SU-DHL-6 (cell line): ENCODE measurements at regions not wholly inside any gene's neighbourhood (a gene's known extent, or its start where the extent isn't known, plus 50 kb on each side); places are given as distances from the start of the nearest gene placed in this dataset.

Experiments used
- EZH2phosphoT487 ChIP-seq: fragments of 200-600 bp; sonication (generic), shearing (Covaris generic); conservative IDR thresholded peaks from 2 replicates; pipeline ENCODE4 v1.6.1; 2018; ENCODE audit warnings: mild to moderate bottlenecking, antibody characterized with exemption, low read length, moderate library complexity, mixed read lengths
- TF ChIP-seq, protein P1 (sequence below): fragments of 200-600 bp; sonication (generic); IDR thresholded peaks from one replicate; pipeline ENCODE4 v1.5.1; 2017; ENCODE audit warnings: antibody characterized with exemption, mild to moderate bottlenecking, low read length, moderate library complexity; ENCODE audit not compliant: insufficient read depth, poor library complexity, severe bottlenecking

GRCh38 chr1:110760321-110760720 is 85.6 kb upstream of the KCNA3 start:
- TF ChIP-seq, protein P1, sequence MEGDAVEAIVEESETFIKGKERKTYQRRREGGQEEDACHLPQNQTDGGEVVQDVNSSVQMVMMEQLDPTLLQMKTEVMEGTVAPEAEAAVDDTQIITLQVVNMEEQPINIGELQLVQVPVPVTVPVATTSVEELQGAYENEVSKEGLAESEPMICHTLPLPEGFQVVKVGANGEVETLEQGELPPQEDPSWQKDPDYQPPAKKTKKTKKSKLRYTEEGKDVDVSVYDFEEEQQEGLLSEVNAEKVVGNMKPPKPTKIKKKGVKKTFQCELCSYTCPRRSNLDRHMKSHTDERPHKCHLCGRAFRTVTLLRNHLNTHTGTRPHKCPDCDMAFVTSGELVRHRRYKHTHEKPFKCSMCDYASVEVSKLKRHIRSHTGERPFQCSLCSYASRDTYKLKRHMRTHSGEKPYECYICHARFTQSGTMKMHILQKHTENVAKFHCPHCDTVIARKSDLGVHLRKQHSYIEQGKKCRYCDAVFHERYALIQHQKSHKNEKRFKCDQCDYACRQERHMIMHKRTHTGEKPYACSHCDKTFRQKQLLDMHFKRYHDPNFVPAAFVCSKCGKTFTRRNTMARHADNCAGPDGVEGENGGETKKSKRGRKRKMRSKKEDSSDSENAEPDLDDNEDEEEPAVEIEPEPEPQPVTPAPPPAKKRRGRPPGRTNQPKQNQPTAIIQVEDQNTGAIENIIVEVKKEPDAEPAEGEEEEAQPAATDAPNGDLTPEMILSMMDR, result no peak
- no peak for TF ChIP-seq EZH2phosphoT487
